H9 (cell line): ENCODE measurements at regions not wholly inside any gene's neighbourhood (a gene's known extent, or its start where the extent isn't known, plus 50 kb on each side); places are given as distances from the start of the nearest gene placed in this dataset.

Source experiments
- DNase-seq: peaks from one replicate; pipeline ENCODE4 v3.0.0-alpha.2; 2017
- H2AFZ ChIP-seq: one replicate; pipeline ENCODE4 v1.6.1; 2013; ENCODE audit warnings: mild to moderate bottlenecking, low read length, control low read depth, moderate library complexity
- H2AK5ac ChIP-seq: 2 replicates; pipeline ENCODE4 v1.6.1; 2013; ENCODE audit warnings: low read length, control low read depth, mixed read lengths; ENCODE audit not compliant: insufficient read length
- H2BK120ac ChIP-seq: one replicate; pipeline ENCODE4 v1.6.1; 2013; ENCODE audit warnings: low read depth, mild to moderate bottlenecking, low read length, control low read depth, inconsistent platforms; ENCODE audit not compliant: poor library complexity, severe bottlenecking
- H2BK12ac ChIP-seq: 2 replicates; pipeline ENCODE4 v1.6.1; 2013; ENCODE audit warnings: low read length, control low read depth, mixed read lengths, low read depth; ENCODE audit not compliant: insufficient read length
- H2BK15ac ChIP-seq: 2 replicates; pipeline ENCODE4 v1.6.1; 2013; ENCODE audit warnings: low read depth, low read length, control low read depth
- H2BK20ac ChIP-seq: one replicate; pipeline ENCODE4 v1.6.1; 2013; ENCODE audit warnings: low read depth, mild to moderate bottlenecking, low read length, control low read depth, inconsistent platforms; ENCODE audit not compliant: poor library complexity, severe bottlenecking
- H2BK5ac ChIP-seq: 2 replicates; pipeline ENCODE4 v1.6.1; 2013; ENCODE audit warnings: low read length, control low read depth, mixed read lengths; ENCODE audit not compliant: insufficient read length
- H3K14ac ChIP-seq: 2 replicates; pipeline ENCODE4 v1.6.1; 2013; ENCODE audit warnings: low read length, control low read depth; ENCODE audit not compliant: insufficient read depth
- H3K18ac ChIP-seq: 2 replicates; pipeline ENCODE4 v1.6.1; 2013; ENCODE audit warnings: low read depth, mild to moderate bottlenecking, mixed read lengths, low read length, control low read depth; ENCODE audit not compliant: insufficient read length
- H3K23ac ChIP-seq: 2 replicates; pipeline ENCODE4 v1.6.1; 2013; ENCODE audit warnings: low read length, control low read depth, mixed read lengths, low read depth; ENCODE audit not compliant: insufficient read length
- H3K23me2 ChIP-seq: 2 replicates; pipeline ENCODE4 v1.6.1; 2013; ENCODE audit warnings: low read depth, mild to moderate bottlenecking, mixed read lengths, low read length, control low read depth; ENCODE audit not compliant: insufficient read length, poor library complexity, severe bottlenecking
- H3K27ac ChIP-seq: 2 replicates; pipeline ENCODE4 v1.5.1; 2013; ENCODE audit warnings: low read length, control low read depth, mixed read lengths, low read depth; ENCODE audit not compliant: insufficient read length
- H3K27me3 ChIP-seq: 2 replicates; pipeline ENCODE4 v1.6.1; 2013; ENCODE audit warnings: low read length, control low read depth, inconsistent platforms; ENCODE audit not compliant: insufficient read depth
- H3K4ac ChIP-seq: 2 replicates; pipeline ENCODE4 v1.6.1; 2013; ENCODE audit warnings: low read depth, mild to moderate bottlenecking, control low read depth, inconsistent platforms, low read length, moderate library complexity
- H3K4me1 ChIP-seq: 2 replicates; pipeline ENCODE4 v1.6.1; 2013; ENCODE audit warnings: low read length, control low read depth, inconsistent platforms; ENCODE audit not compliant: insufficient read depth
- H3K4me2 ChIP-seq: 2 replicates; pipeline ENCODE4 v1.6.1; 2013; ENCODE audit warnings: low read length, control low read depth, mixed read lengths; ENCODE audit not compliant: insufficient read length, insufficient read depth
- H3K56ac ChIP-seq: 2 replicates; pipeline ENCODE4 v1.6.1; 2013; ENCODE audit warnings: low read depth, mild to moderate bottlenecking, mixed read lengths, low read length, control low read depth; ENCODE audit not compliant: insufficient read length
- H3K79me1 ChIP-seq: 2 replicates; pipeline ENCODE4 v1.6.1; 2013; ENCODE audit warnings: low read depth, mild to moderate bottlenecking, moderate library complexity, low read length, control low read depth, inconsistent platforms; ENCODE audit not compliant: insufficient read depth, poor library complexity, severe bottlenecking
- H3K79me2 ChIP-seq: 2 replicates; pipeline ENCODE4 v1.6.1; 2013; ENCODE audit warnings: low read length, control low read depth, inconsistent platforms; ENCODE audit not compliant: insufficient read depth
- H3K9ac ChIP-seq: 2 replicates; pipeline ENCODE4 v1.6.1; 2013; ENCODE audit warnings: low read length, control low read depth, mixed read lengths; ENCODE audit not compliant: insufficient read length; ENCODE audit errors: extremely low read depth
- H3K9me3 ChIP-seq: one replicate; pipeline ENCODE4 v1.6.1; 2013; ENCODE audit warnings: low read depth, low read length, inconsistent platforms; ENCODE audit not compliant: control insufficient read depth
- H3T11ph ChIP-seq: one replicate; pipeline ENCODE4 v1.6.1; 2013; ENCODE audit warnings: mild to moderate bottlenecking, low read length, control low read depth, inconsistent platforms
- H4K20me1 ChIP-seq: one replicate; pipeline ENCODE4 v1.6.1; 2013; ENCODE audit not compliant: control insufficient read depth, insufficient read length, insufficient read depth
- H4K5ac ChIP-seq: 2 replicates; pipeline ENCODE4 v1.6.1; 2013; ENCODE audit warnings: low read depth, mild to moderate bottlenecking, mixed read lengths, low read length, control low read depth; ENCODE audit not compliant: insufficient read length
- H4K8ac ChIP-seq: replicated peaks from 2 replicates; pipeline ENCODE4 v1.6.1; 2013; ENCODE audit warnings: low read length, control low read depth, mixed read lengths, low read depth; ENCODE audit not compliant: insufficient read length
- H4K91ac ChIP-seq: 2 replicates; pipeline ENCODE4 v1.6.1; 2013; ENCODE audit warnings: low read depth, mild to moderate bottlenecking, moderate library complexity, mixed read lengths, low read length, control low read depth; ENCODE audit not compliant: insufficient read length
- H3K27ac Mint-ChIP-seq, 3 experiments: 2 replicates in 2 of 3; 3 replicates in 1 of 3; pipeline ENCODE4 v1.8.0; 2020 to 2021; ENCODE audit warnings: mixed read lengths in 3 of 3, mild to moderate bottlenecking in 1 of 3, moderate library complexity in 1 of 3
- H3K27me3 Mint-ChIP-seq: 2 replicates; pipeline ENCODE4 v1.8.0; 2021; ENCODE audit warnings: low read depth, mild to moderate bottlenecking, moderate library complexity, mixed read lengths
- H3K36me3 Mint-ChIP-seq, 3 experiments: 2 replicates in 2 of 3; 3 replicates in 1 of 3; pipeline ENCODE4 v1.8.0; 2020 to 2021; ENCODE audit warnings: low read depth in 3 of 3, mixed read lengths in 3 of 3; ENCODE audit not compliant: insufficient read depth in 1 of 3
- H3K4me1 Mint-ChIP-seq, 2 experiments: 2 replicates each; pipeline ENCODE4 v1.8.0; 2020; ENCODE audit warnings: mixed read lengths in 2 of 2
- H3K4me3 Mint-ChIP-seq, 2 experiments: 2 replicates in 1 of 2; 3 replicates in 1 of 2; pipeline ENCODE4 v1.8.0; 2020 to 2021; ENCODE audit warnings: mild to moderate bottlenecking in 2 of 2, mixed read lengths in 2 of 2, moderate library complexity in 1 of 2
- H3K9me3 Mint-ChIP-seq, 2 experiments: 2 replicates in 1 of 2; 3 replicates in 1 of 2; pipeline ENCODE4 v1.8.0; 2020; ENCODE audit warnings: mild to moderate bottlenecking in 2 of 2, mixed read lengths in 2 of 2, moderate library complexity in 1 of 2
- CTCF ChIP-seq: fragments of 200-600 bp; sonication (generic); conservative IDR thresholded peaks from 3 replicates; pipeline ENCODE4 v1.8.0; 2021; ENCODE audit warnings: antibody characterized with exemption, mild to moderate bottlenecking
- WGBS: extraction: QIAGEN DNeasy Blood & Tissue Kit; methylation state at CpG from one replicate; pipeline ENCODE4 v1.1.7; 2013; ENCODE audit warnings: missing lambda C conversion rate, low lambda C conversion rate, mixed read lengths; ENCODE audit not compliant: insufficient read length; ENCODE audit errors: extremely low coverage; 5-methylcytosine and 5-hydroxymethylcytosine counted together

- Histone ChIP-seq H3K27me3 (no peaks in the 10 kb centered on the region), H3K14ac (no peak overlapping the region), H3K9me3 (peaks cover 80% of the 10 kb centered on the region), H3K56ac (no peak overlapping the region), H3K4ac (no peak overlapping the region), H3K4me2 (no peak overlapping the region), H2BK5ac (no peak overlapping the region), H3K4me1 (no peaks in the 10 kb centered on the region), H4K91ac (no peak overlapping the region), H3K23me2 (no peaks in the 10 kb centered on the region), H2BK120ac (no peak overlapping the region), H3K9ac (no peak overlapping the region), H2BK12ac (no peak overlapping the region), H2AK5ac (no peak overlapping the region), H3K79me2 (no peaks in the 10 kb centered on the region), H3K79me1 (no peaks in the 10 kb centered on the region), H4K20me1 (no peaks in the 10 kb centered on the region), H3K27ac (no peak overlapping the region), H3T11ph (no peak overlapping the region), H4K8ac (no peak overlapping the region), H3K18ac (no peak overlapping the region), H4K5ac (no peak overlapping the region), H2AFZ (no peak overlapping the region), H3K23ac (no peak overlapping the region), H2BK15ac (no peak overlapping the region), H2BK20ac (no peak overlapping the region)
- Mint-ChIP-seq H3K36me3 (peaks cover 46 to 60% (median 49%) of the 10 kb centered on the region in 3 experiments), H3K27ac (no peak overlapping the region), H3K27me3 (peaks cover 15% of the 10 kb centered on the region), H3K9me3 (peaks cover 97 to 99% of the 10 kb centered on the region in 2 experiments), H3K4me3 (no peak overlapping the region), H3K4me1 (no peaks in the 10 kb centered on the region)
- no CpG with 5 or more reads among the region's 8 CpGs for whole genome bisulfite sequencing
- no peak for TF ChIP-seq CTCF
- DNase-seq, result no peak
Measured at GRCh38 chr15:22240403-22240802, 160.1 kb downstream of the OR4M2 start.
